HFFc6 (cell line): ENCODE measurements at regions not wholly inside any gene's neighbourhood (a gene's known extent, or its start where the extent isn't known, plus 50 kb on each side); places are given as distances from the start of the nearest gene placed in this dataset.

Source experiments
- DNase-seq: peaks from one replicate; pipeline ENCODE4 v3.0.0-alpha.2; 2018
- H3K27ac Mint-ChIP-seq: 2 replicates; pipeline ENCODE4 v1.8.0; 2020; ENCODE audit warnings: mild to moderate bottlenecking, mixed read lengths
- H3K27me3 Mint-ChIP-seq: 2 replicates; pipeline ENCODE4 v1.8.0; 2021; ENCODE audit warnings: mild to moderate bottlenecking, moderate library complexity, mixed read lengths; ENCODE audit not compliant: insufficient read depth
- H3K36me3 Mint-ChIP-seq: 2 replicates; pipeline ENCODE4 v1.8.0; 2021; ENCODE audit warnings: low read depth, mixed read lengths
- H3K4me1 Mint-ChIP-seq: 2 replicates; pipeline ENCODE4 v1.8.0; 2020; ENCODE audit warnings: low read depth, mixed read lengths
- H3K4me3 Mint-ChIP-seq: 2 replicates; pipeline ENCODE4 v1.8.0; 2020; ENCODE audit warnings: mild to moderate bottlenecking, moderate library complexity, mixed read lengths
- H3K9me3 Mint-ChIP-seq: 2 replicates; pipeline ENCODE4 v1.8.0; 2020; ENCODE audit warnings: mild to moderate bottlenecking, mixed read lengths
- CTCF ChIP-seq: fragments of 200-600 bp; sonication (generic); IDR thresholded peaks from 2 replicates; pipeline ENCODE4 v1.5.0; 2021; ENCODE audit warnings: antibody characterized with exemption, mild to moderate bottlenecking

- no peak for DNase-seq
- Mint-ChIP-seq H3K27ac (no peak overlapping the region), H3K36me3 (no peaks in the 10 kb centered on the region; the same call in 1 of the 2 replicates), H3K4me3 (no peak overlapping the region), H3K9me3 (no peaks in the 10 kb centered on the region), H3K27me3 (peaks cover 41% of the 10 kb centered on the region), H3K4me1 (no peaks in the 10 kb centered on the region)
- no peak for TF ChIP-seq CTCF
Measured at GRCh38 chr11:123371506-123372297, 58.4 kb upstream of the GRAMD1B start.

- Mint-ChIP-seq H3K4me1 (no peaks in the 10 kb centered on the region), H3K4me3 (no peak overlapping the region), H3K36me3 (no peaks in the 10 kb centered on the region), H3K27me3 (peaks cover 45% of the 10 kb centered on the region), H3K27ac (no peak overlapping the region), H3K9me3 (no peaks in the 10 kb centered on the region)
- DNase-seq, result no peak
- TF ChIP-seq CTCF, result no peak
Measured at GRCh38 chr11:123366924-123367323, 63.1 kb upstream of the GRAMD1B start.

GRCh38 chr11:123365955-123366354 is 64.1 kb upstream of the GRAMD1B start:
- Mint-ChIP-seq H3K27ac (no peak overlapping the region), H3K36me3 (no peaks in the 10 kb centered on the region), H3K4me3 (no peak overlapping the region), H3K27me3 (peaks cover 54% of the 10 kb centered on the region), H3K9me3 (no peaks in the 10 kb centered on the region), H3K4me1 (no peaks in the 10 kb centered on the region)
- DNase-seq, result no peak
- no peak for TF ChIP-seq CTCF

- DNase-seq, result no peak
- Mint-ChIP-seq H3K4me1 (no peaks in the 10 kb centered on the region), H3K9me3 (no peaks in the 10 kb centered on the region), H3K27me3 (peaks cover 65% of the 10 kb centered on the region), H3K27ac (no peak overlapping the region), H3K36me3 (no peaks in the 10 kb centered on the region), H3K4me3 (no peak overlapping the region)
- TF ChIP-seq CTCF, result no peak
Measured at GRCh38 chr11:123364080-123364479, 66.0 kb upstream of the GRAMD1B start.

- no peak for TF ChIP-seq CTCF
- no peak for DNase-seq
- H3K4me3 Mint-ChIP-seq, result no peak overlapping the region
- H3K27me3 Mint-ChIP-seq, result peaks cover 66% of the 10 kb centered on the region
- no peaks in the 10 kb centered on the region for H3K4me1 Mint-ChIP-seq
- H3K36me3 Mint-ChIP-seq, result no peaks in the 10 kb centered on the region
- H3K27ac Mint-ChIP-seq, result no peak overlapping the region
- H3K9me3 Mint-ChIP-seq, result no peaks in the 10 kb centered on the region
Measured at GRCh38 chr11:123363556-123363955, 66.5 kb upstream of the GRAMD1B start.
